Renal pelvis (tissue), 1 donor: ENCODE measurements at regions not wholly inside any gene's neighbourhood (a gene's known extent, or its start where the extent isn't known, plus 50 kb on each side); places are given as distances from the start of the nearest gene placed in this dataset.
"Not testable (repeated sequence)": the region's sequence is repeated elsewhere in the genome, so short reads cannot be mapped to it uniquely, and the experiment has no call there.

Experiments
- DNase-seq: peaks from one replicate; pipeline ENCODE4 v3.0.0-alpha.2; 2013

DNA sequence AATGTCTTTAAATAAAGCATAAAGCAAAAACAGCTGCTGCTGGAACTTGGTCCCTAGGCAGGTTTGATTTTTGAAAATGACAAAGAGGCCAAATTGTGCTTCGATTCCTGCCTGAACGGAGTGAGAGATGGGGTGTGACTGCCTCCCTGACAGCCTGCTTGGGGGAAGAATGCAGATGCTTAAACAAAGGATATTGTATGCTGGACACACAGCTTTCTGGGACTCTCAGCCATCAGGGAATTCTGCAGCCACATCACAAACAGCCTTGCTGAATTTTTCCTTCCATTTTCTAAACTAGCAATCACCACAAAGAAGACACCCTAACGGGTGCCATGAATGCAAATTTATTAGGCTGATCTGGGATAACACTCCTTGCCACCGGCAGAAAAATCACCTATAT lies 83.9 kb upstream of the CPEB2 start:
- DNase-seq, result no peak

DNA sequence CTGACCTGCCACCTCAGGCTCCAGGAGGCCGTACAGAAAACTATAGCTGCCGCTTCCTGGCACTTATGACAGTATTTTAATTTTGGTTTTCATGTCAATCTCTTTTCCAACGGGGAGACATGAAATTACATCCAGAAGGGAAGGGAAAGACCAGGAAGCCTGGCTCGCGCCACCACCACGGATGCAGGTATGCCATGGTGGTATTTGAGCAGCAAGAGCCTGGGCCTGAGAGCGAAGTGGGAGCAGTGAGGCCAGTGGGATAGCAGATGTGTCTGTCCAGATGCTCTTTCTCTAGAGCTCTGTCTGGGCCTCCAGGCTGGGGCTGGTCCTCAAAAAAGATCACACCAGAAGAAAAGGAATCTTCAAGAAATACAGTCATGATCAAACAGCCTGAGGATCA lies 82.5 kb upstream of the CPEB2 start:
- no peak for DNase-seq

DNA sequence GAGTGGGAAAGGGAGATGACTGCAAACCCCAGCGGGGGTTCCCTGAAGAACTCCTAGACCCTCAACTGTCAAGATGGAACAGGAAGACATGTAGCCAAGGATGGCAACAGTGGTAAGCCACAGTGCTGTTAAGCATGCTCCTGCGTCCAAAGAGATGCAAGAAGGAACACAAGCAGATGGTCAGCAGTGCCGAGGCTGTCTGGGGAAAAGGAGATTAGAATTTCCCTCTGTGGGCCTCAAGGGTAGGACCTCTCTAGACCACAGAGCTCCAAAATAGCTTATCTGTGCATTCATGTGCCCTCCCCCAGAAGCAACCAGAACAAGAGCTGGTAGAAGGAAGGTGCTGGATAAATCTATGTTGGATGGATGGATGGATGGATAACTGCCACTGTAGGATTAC lies 82.0 kb upstream of the CPEB2 start:
- DNase-seq, result no peak

DNA sequence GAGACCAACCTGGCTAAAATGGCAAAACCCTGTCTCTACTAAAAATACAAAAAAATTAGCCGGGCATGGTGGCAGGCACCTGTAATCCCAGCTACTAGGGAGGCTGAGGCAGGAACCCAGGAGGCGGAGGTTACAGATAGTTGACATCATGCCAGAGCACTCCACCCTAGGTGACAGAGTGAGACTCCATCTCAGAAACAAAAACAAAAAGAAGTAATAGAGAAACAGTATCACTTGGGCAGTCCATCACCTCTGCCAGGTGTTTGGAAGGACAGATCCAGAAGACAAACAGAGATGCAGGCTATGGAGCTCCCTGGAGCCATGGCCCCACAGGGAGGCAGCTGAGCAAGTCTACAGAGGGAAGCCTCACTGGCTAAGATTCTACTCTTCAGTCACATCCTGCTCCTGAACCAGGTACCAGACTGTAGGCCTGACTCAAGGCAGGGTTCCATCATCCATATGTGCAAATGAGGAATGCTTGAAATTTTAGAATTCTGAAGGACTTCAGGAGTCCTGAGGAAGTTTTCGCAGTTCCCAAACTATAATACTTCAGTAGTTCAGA lies 81.4 kb upstream of the CPEB2 start:
- no peak for DNase-seq

DNA sequence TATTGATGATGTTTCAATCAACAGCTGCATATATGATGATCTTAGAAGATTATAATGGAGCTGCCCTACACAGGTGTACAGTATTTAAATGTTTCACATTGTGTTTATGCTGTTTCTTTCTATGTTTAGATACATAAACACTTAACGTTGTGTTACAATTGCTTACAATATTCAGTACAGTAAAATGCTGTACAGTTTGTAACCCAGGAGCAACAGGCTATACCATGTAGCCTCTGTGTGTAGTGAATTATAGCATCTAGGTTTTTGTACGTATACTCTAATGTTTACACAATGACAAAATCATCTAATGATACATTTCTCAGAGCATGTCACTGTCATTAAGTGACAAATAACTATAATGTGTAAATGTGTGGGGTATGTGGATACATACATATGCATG lies 80.5 kb upstream of the CPEB2 start:
- not testable (repeated sequence) for DNase-seq

DNA sequence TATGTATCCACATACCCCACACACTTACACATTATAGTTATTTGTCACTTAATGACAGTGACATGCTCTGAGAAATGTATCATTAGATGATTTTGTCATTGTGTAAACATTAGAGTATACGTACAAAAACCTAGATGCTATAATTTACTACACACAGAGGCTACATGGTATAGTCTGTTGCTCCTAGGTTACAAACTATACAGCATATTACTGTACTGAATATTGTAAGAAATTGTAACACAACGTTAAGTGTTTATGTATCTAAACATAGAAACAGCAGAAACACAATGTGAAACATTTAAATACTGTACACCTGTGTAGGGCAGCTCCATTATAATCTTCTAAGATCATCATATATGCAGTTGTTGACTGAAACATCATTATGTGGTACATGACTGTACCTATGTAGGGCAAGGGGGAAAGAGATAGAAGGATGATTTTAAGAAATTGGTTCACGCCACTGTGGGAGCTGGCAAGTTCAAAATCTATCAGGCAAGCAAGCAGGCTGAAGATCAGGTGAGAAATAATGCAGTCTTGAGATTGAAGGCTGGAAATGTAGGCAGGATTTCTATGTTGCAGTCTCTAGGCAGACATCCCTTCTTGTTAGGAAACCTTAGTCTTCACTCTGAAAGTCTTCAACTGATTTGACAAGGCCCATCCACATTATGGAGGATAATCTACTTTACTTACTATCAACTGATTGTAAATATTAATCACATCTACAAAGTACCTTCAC lies 78.0 kb upstream of the CPEB2 start:
- peak; percentile 21 for DNase-seq

DNA sequence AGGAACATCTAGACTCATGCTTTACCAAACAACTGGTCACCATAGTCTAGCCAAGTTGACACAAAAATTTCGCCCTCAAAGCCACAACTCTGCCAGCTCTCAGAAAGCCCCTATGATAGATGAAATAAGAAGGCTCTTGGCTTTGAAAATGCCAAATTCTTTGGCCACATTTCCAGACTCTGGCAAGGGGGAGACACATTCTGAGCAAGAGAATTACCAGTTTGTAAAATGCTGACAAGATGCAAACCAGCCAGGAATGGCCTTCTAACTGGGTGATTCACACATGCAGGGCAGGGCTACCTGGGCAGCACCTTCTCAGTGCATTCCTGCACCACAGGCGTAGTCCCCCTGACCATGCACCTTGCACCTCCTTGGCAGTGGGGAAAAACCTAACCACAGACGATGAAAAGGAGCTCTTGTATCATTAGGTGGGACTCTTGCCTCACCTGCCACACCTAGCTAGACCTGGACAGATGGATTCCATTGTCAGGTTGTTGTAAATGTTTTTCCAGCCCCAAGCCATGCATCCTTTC lies 77.4 kb upstream of the CPEB2 start:
- no peak for DNase-seq

DNA sequence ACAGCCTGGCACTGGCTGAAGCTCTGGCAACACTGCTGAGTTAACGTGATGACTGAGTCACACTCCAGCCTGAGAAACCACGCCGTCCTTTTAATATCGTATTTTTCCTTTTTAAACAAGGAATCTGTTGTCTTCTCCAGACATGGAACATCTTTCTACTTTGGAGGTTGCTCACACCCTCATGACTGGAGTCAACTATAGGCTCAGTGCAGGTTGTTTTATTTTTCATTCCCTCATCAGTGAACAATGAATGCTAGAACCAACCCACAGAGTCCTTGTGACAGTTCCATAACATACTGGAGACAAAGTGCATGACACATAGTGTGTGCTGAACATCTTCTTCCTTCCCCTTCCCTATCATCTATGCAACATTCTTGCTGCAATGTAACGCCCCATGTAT lies 76.8 kb upstream of the CPEB2 start:
- DNase-seq, result no peak

DNA sequence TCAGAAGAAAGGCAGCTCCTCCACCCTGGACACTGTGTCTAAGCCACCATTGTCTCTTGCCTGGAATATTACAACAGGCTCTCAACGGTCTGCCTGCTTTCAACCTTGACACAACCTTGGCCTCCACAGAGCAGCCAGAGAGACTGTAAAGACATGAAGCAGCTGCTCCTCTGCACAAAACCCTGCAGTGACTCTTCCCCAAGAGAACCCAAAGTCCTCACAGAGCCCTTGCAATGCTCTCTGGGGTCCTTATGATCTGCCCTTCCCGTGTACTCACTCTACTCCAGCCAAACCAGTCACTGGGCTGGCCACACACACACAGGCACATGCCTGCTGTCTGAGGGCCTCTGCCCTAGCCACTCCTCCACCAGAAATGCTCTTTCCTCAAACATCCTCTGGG lies 75.9 kb upstream of the CPEB2 start:
- DNase-seq, result no peak

DNA sequence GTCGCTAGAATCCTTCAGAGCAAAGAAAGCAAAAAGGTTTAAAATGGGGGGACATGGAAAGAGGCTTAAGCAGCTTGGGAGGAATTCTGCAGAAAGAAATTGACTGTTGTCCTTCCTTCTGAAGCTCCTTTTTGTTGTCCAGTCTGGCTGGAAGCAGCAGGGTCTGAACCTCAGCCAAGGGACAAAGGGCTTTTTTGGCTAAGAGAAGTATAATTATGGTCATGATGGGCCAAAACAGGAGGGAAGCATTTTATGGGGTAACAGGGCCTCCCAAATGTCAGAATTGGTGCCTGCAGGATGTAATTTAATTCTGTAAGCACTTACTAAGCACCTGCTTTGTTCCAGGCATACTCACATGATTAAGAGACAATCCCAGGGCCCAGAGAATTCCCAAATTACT lies 74.2 kb upstream of the CPEB2 start:
- DNase-seq, result no peak

DNA sequence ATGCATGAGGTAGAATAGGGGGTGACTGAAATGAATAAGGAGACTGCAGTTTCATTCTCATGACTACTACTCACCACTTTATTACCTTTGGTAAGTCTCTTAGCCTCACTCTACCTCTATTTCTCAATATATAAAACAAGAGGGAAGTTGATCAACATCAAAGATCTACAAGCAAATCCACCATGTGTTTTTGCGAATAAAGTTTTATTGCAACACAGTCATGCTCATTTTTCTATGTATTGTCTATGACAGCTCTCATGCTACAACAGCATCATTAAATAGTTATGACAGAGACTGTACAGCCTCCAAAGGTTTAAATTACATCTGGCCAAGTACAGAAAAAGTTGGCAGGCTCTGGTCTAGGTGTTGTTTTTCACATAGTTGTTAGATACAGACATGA lies 72.6 kb upstream of the CPEB2 start:
- DNase-seq, result no peak

DNA sequence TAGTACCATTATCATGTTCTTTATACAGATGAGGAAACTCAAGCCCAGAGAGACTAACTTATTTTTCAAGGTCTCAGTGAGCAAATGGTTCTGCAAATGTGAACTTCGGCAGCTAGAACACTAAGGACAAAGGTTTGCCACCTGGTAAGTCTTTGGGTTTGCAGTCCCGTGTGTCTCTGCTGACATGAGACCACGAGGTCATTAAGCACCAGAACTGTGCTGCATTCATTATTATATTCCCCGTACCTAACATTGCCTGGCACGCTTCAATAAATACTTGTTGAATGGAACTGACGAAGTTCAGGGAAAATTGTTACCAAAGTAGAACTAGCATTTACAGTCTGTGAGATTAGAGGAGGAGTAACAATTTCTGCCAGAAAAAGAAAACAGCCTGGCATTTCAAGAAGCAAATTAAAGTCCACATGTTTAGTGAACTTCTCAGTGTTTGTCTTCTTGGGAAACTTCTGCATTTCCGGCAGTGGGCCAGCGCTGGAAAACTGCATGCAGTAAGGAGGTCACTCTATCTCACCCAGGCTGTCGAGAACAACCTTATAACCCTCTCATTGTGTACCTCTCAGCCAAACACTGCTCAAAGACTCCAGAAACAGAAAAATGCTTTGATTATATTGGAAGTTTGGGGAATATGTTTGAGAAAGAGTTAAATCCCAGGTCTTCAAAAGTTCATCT lies 67.4 kb upstream of the CPEB2 start:
- DNase-seq, result no peak

DNA sequence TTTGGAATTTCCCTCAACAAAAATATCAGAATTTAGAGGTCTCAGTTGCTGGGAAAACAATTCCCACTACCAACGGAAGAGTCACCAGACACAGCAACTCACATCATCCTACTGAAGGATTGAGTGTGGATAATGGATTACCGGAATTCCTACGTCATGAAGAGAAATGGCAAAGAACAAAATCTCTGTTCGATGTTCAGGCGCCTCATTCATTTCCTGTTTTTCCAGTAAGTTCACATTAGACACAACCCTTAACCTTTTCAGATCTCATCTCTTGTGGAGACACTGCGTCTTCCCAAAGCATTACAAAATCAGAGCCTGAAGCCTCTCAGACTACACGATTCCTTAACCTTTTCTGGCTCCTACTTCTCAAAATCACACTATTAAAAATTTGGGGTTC lies 58.5 kb upstream of the CPEB2 start:
- DNase-seq, result no peak

DNA sequence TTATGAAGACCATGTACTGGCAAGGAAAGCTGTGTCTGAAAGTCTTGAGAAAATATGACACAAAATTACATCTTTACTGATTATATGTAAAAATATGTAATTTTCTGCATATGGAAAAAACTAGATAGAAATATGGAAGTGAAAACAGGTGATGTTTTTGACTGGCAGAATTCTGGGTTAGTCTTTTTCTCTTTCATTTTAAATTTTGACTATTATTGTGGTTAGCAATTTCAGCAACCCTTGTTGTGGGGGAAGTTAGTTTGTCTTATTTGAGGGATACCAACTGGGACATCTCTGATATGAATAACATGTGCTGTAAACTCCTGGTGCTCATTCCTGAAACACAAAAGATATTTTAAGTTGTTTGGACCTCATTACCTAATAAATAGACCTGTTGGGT lies 49.9 kb upstream of the CPEB2 start:
- no peak for DNase-seq
